IMR-90 (cell line): ENCODE measurements at regions not wholly inside any gene's neighbourhood (a gene's known extent, or its start where the extent isn't known, plus 50 kb on each side); places are given as distances from the start of the nearest gene placed in this dataset.

Source experiments
- ATAC-seq: fragments of 200-7000 bp; cut with Tn5 transposase; 2 replicates; pipeline ENCODE4 v1.9.1; 2020; ENCODE audit warnings: low read depth, mild to moderate bottlenecking, moderate library complexity
- BruUV-seq: library from RNA; stranded (reverse); fragments of 400-500 nt; replicated peaks from 2 replicates; lab custom pipeline; 2021; lab: Mats Ljungman, UMichigan
- CTCF ChIA-PET: fragments of 300-600 bp; formaldehyde crosslinking; extraction: SDS; loops from one replicate; lab custom pipeline; 2021; ENCODE audit warnings: antibody characterized with exemption; lab: Yijun Ruan, JAX
- POLR2A ChIA-PET: fragments of 300-600 bp; sonication (Branson Sonifier 250); formaldehyde crosslinking; loops from one replicate; lab custom pipeline; 2022; ENCODE audit warnings: antibody characterized with exemption; ENCODE audit not compliant: unreplicated experiment; lab: Charles Lee
- DNase-seq: peaks from one replicate; pipeline ENCODE4 v3.0.0; 2013
- H2AFZ ChIP-seq: replicated peaks from 2 replicates; pipeline ENCODE3; 2013; ENCODE audit warnings: low read length, mild to moderate bottlenecking; ENCODE audit not compliant: poor library complexity
- H2AK5ac ChIP-seq: 2 replicates; pipeline ENCODE4 v1.6.1; 2013; ENCODE audit warnings: low read depth, low read length, inconsistent platforms
- H2AK9ac ChIP-seq: replicated peaks from 2 replicates; pipeline ENCODE3; 2013; ENCODE audit warnings: mild to moderate bottlenecking, low read depth, low read length, moderate library complexity; ENCODE audit not compliant: poor library complexity
- H2BK120ac ChIP-seq: 2 replicates; pipeline ENCODE4 v1.6.1; 2013; ENCODE audit warnings: low read depth, low read length, inconsistent platforms
- H2BK15ac ChIP-seq: 3 replicates; pipeline ENCODE4 v1.6.1; 2013; ENCODE audit warnings: low read depth, low read length, inconsistent platforms
- H2BK20ac ChIP-seq: 2 replicates; pipeline ENCODE4 v1.6.1; 2013; ENCODE audit warnings: low read depth, mild to moderate bottlenecking, inconsistent platforms, low read length, moderate library complexity
- H2BK5ac ChIP-seq: 2 replicates; pipeline ENCODE4 v1.6.1; 2013; ENCODE audit warnings: mild to moderate bottlenecking, low read depth, low read length, inconsistent platforms; ENCODE audit not compliant: poor library complexity, severe bottlenecking
- H3K14ac ChIP-seq: replicated peaks from 2 replicates; pipeline ENCODE4 v1.6.1; 2013; ENCODE audit warnings: low read depth, low read length, inconsistent platforms
- H3K18ac ChIP-seq: 2 replicates; pipeline ENCODE4 v1.6.1; 2013; ENCODE audit warnings: low read depth, low read length, control low read depth
- H3K23ac ChIP-seq: 2 replicates; pipeline ENCODE4 v1.6.1; 2013; ENCODE audit warnings: low read depth, low read length, inconsistent platforms
- H3K27ac ChIP-seq: 2 replicates; pipeline ENCODE4 v1.5.1; 2013; ENCODE audit warnings: mild to moderate bottlenecking, control low read depth, low read length; ENCODE audit not compliant: insufficient read depth
- H3K27me3 ChIP-seq: 2 replicates; pipeline ENCODE4 v1.6.1; 2013; ENCODE audit warnings: low read length; ENCODE audit not compliant: control insufficient read depth, insufficient read depth
- H3K36me3 ChIP-seq: 2 replicates; pipeline ENCODE4 v1.6.1; 2013; ENCODE audit warnings: low read length, mixed read lengths; ENCODE audit not compliant: control insufficient read depth, insufficient read depth
- H3K4ac ChIP-seq: 2 replicates; pipeline ENCODE4 v1.6.1; 2013; ENCODE audit warnings: low read depth, low read length, inconsistent platforms
- H3K4me1 ChIP-seq: 2 replicates; pipeline ENCODE4 v1.6.1; 2013; ENCODE audit warnings: low read length, mixed read lengths; ENCODE audit not compliant: control insufficient read depth, insufficient read depth
- H3K4me2 ChIP-seq: 2 replicates; pipeline ENCODE4 v1.6.1; 2013; ENCODE audit warnings: low read depth, mild to moderate bottlenecking, control low read depth, low read length, moderate library complexity
- H3K4me3 ChIP-seq: 2 replicates; pipeline ENCODE4 v1.5.1; 2013; ENCODE audit warnings: low read depth, mild to moderate bottlenecking, control low read depth, low read length, moderate library complexity; ENCODE audit not compliant: insufficient read depth
- H3K56ac ChIP-seq: 2 replicates; pipeline ENCODE4 v1.6.1; 2013; ENCODE audit warnings: low read length, inconsistent platforms; ENCODE audit not compliant: insufficient read depth; ENCODE audit errors: extremely low read depth
- H3K79me1 ChIP-seq, 2 experiments: 2 replicates each; pipeline ENCODE4 v1.6.1; 2013; ENCODE audit warnings: low read length in 2 of 2, inconsistent platforms in 1 of 2, low read depth in 1 of 2
- H3K9ac ChIP-seq: 2 replicates; pipeline ENCODE4 v1.6.1; 2013; ENCODE audit warnings: low read depth, low read length, control low read depth
- H3K9me1 ChIP-seq: 2 replicates; pipeline ENCODE4 v1.6.1; 2013; ENCODE audit warnings: low read length, inconsistent platforms; ENCODE audit not compliant: insufficient read depth
- H3K9me3 ChIP-seq: 2 replicates; pipeline ENCODE4 v1.6.1; 2013; ENCODE audit warnings: low read length; ENCODE audit not compliant: control insufficient read depth, insufficient read depth
- H4K20me1 ChIP-seq: 2 replicates; pipeline ENCODE4 v1.6.1; 2013; ENCODE audit warnings: low read length, inconsistent platforms; ENCODE audit not compliant: insufficient read depth
- H4K5ac ChIP-seq: 2 replicates; pipeline ENCODE4 v1.6.1; 2013; ENCODE audit warnings: mild to moderate bottlenecking, low read depth, low read length, control low read depth
- H4K8ac ChIP-seq, 2 experiments: 2 replicates each; pipeline ENCODE4 v1.6.1; 2013; ENCODE audit warnings: low read depth in 2 of 2, low read length in 2 of 2, control low read depth in 1 of 2, inconsistent platforms in 1 of 2
- H4K91ac ChIP-seq: 2 replicates; pipeline ENCODE4 v1.6.1; 2013; ENCODE audit warnings: low read depth, low read length, inconsistent platforms; ENCODE audit not compliant: insufficient read depth
- CHD1 ChIP-seq: IDR thresholded peaks from 2 replicates; pipeline ENCODE4 v1.6.1; 2012; ENCODE audit warnings: low read depth, low read length, improper control_type of control experiment
- MAZ ChIP-seq: IDR thresholded peaks from 2 replicates; pipeline ENCODE4 v1.6.1; 2012; ENCODE audit warnings: low read depth, mild to moderate bottlenecking, low read length, improper control_type of control experiment, moderate library complexity, borderline replicate concordance
- MXI1 ChIP-seq: IDR thresholded peaks from 2 replicates; pipeline ENCODE4 v1.6.1; 2012; ENCODE audit warnings: low read depth, mild to moderate bottlenecking, low read length, moderate library complexity, borderline replicate concordance
- NFE2L2 ChIP-seq: fragments of 150-350 bp; IDR thresholded peaks from 2 replicates; pipeline ENCODE4 v1.6.1; 2016; ENCODE audit warnings: low read depth, mild to moderate bottlenecking, low read length
- POLR2A ChIP-seq: IDR thresholded peaks from 2 replicates; pipeline ENCODE4 v1.6.1; 2012; ENCODE audit warnings: mild to moderate bottlenecking, low read depth, low read length
- RAD21 ChIP-seq: IDR thresholded peaks from 2 replicates; pipeline ENCODE4 v1.6.1; 2012; ENCODE audit warnings: low read length, improper control_type of control experiment
- RCOR1 ChIP-seq: IDR thresholded peaks from 2 replicates; pipeline ENCODE4 v1.6.1; 2012; ENCODE audit warnings: mild to moderate bottlenecking, low read length, improper control_type of control experiment; ENCODE audit not compliant: insufficient replicate concordance
- RFX5 ChIP-seq: IDR thresholded peaks from 2 replicates; pipeline ENCODE4 v1.8.0; 2012; ENCODE audit warnings: low read depth, mild to moderate bottlenecking, low read length, moderate library complexity
- SMC3 ChIP-seq: fragments of 150-350 bp; IDR thresholded peaks from 2 replicates; pipeline ENCODE4 v1.6.1; 2016; ENCODE audit warnings: low read depth, mild to moderate bottlenecking, antibody characterized with exemption, low read length, moderate library complexity
- WGBS, 2 experiments: methylation state at CpG; one replicate each; pipeline versions ENCODE4 v1.1.5 to v1.1.7; 2013; ENCODE audit warnings: missing lambda C conversion rate in 2 of 2; ENCODE audit not compliant: insufficient read length in 1 of 2; ENCODE audit errors: extremely low coverage in 2 of 2; 5-methylcytosine and 5-hydroxymethylcytosine counted together
- dilution Hi-C: fragments of 300-500 bp; cut with HindIII; formaldehyde crosslinking; loops from one replicate; pipeline ENCODE4 v1.14.3; 2018; ENCODE audit warnings: low sequenced_read_pairs; ENCODE audit not compliant: unreplicated experiment
- in situ Hi-C: fragments of 300-500 bp; cut with MboI; formaldehyde crosslinking; loops from 3 replicates; pipeline ENCODE4 v1.14.3; 2019; ENCODE audit warnings: low sequenced_read_pairs, inconsistent platforms, mixed read lengths
- intact Hi-C: fragments of 100-400 bp; cut with micrococcal nuclease; formaldehyde crosslinking; loops from 2 replicates; pipeline ENCODE4 v1.10.0; 2022
- TF ChIP-seq, protein P1 (sequence below): fragments of 150-350 bp; IDR thresholded peaks from 2 replicates; pipeline ENCODE4 v1.6.1; 2016; ENCODE audit warnings: low read depth, mild to moderate bottlenecking, low read length, moderate library complexity, borderline replicate concordance
- TF ChIP-seq, protein P2 (sequence below): fragments of 150-350 bp; IDR thresholded peaks from 2 replicates; pipeline ENCODE4 v1.6.1; 2017; ENCODE audit warnings: mild to moderate bottlenecking, antibody characterized with exemption, low read length, low read depth

DNA sequence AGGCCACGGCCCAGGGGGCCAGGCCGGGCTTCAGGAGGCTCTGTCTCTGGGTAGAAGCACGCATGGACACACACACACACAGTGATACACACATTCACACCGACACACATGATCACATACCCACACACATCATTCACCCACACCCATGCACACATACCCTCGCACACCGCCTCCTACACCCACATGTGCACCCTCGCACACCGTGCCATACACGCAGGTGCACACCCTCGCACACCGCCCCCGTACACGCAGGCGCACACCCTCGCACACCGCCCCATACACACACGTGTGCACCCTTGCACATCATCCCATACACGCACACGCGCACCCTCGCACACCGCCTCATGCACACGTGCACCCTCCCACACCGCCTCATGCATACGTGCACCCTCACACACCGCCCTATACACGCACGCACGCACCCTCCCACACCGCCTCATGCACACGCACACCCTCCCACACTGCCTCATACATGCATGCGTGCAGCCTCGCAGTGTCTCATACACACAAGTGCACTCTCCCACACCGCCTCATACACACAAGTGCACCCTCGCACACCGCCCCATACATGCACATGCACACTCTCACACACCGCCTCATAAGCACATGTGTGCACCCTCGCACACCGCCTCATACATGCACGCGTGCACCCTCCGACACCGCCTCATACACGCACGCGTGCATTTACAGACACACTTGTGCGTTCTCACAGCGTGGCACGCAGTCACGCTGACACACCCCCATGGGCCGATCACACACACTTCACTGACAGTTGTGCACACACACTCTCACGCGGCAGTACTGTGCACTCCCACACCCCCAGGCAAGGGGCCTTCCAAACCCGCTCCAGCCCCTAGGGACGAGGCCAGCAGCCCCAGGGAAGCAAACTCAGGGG lies 128.1 kb downstream of the SIK1 start:
- H2BK15ac ChIP-seq = no peak overlapping the region
- H4K8ac ChIP-seq = no peak overlapping the region
- H2AK9ac ChIP-seq = no peak overlapping the region
- H4K5ac ChIP-seq = no peak overlapping the region
- no peak overlapping the region for H3K4me3 ChIP-seq
- no peaks in the 10 kb centered on the region for H4K20me1 ChIP-seq
- H3K36me3 ChIP-seq = no peaks in the 10 kb centered on the region
- H2BK5ac ChIP-seq = no peak overlapping the region
- BruUV-seq = no TSS peak
- no peaks in the 10 kb centered on the region for H3K79me1 ChIP-seq
- no peak overlapping the region for H2AK5ac ChIP-seq
- no peak overlapping the region for H3K9ac ChIP-seq
- H3K23ac ChIP-seq = no peak overlapping the region
- no peak overlapping the region for H2BK120ac ChIP-seq
- no peak overlapping the region for H2BK20ac ChIP-seq
- intact Hi-C loops (no loop called here), in situ Hi-C loops (no loop called here), dilution Hi-C loops (no loop called here)
- H3K4me2 ChIP-seq = no peak overlapping the region
- no peak overlapping the region for H2AFZ ChIP-seq
- no peak overlapping the region for H3K4ac ChIP-seq
- ChIA-PET POLR2A (no interaction called here), CTCF (no interaction called here)
- no peak overlapping the region for H3K18ac ChIP-seq
- H3K56ac ChIP-seq = no peak overlapping the region
- TF ChIP-seq CHD1 (no peak), RAD21 (no peak), RFX5 (no peak), MXI1 (no peak), NFE2L2 (no peak), POLR2A (no peak), SMC3 (no peak), RCOR1 (no peak), MAZ (no peak)
- TF ChIP-seq, protein P1, sequence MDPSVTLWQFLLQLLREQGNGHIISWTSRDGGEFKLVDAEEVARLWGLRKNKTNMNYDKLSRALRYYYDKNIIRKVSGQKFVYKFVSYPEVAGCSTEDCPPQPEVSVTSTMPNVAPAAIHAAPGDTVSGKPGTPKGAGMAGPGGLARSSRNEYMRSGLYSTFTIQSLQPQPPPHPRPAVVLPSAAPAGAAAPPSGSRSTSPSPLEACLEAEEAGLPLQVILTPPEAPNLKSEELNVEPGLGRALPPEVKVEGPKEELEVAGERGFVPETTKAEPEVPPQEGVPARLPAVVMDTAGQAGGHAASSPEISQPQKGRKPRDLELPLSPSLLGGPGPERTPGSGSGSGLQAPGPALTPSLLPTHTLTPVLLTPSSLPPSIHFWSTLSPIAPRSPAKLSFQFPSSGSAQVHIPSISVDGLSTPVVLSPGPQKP = no peak
- TF ChIP-seq, protein P2, sequence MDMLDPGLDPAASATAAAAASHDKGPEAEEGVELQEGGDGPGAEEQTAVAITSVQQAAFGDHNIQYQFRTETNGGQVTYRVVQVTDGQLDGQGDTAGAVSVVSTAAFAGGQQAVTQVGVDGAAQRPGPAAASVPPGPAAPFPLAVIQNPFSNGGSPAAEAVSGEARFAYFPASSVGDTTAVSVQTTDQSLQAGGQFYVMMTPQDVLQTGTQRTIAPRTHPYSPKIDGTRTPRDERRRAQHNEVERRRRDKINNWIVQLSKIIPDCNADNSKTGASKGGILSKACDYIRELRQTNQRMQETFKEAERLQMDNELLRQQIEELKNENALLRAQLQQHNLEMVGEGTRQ = no peak
- no peak overlapping the region for H3K14ac ChIP-seq
- no peak for ATAC-seq
- H3K4me1 ChIP-seq = no peaks in the 10 kb centered on the region
- no peak overlapping the region for H4K91ac ChIP-seq
- no peak for DNase-seq
- H3K9me1 ChIP-seq = no peaks in the 10 kb centered on the region
- 89% methylated on average over 40 of the region's 55 CpGs; no CpG with 5 or more reads in 1 of the 2 experiments for whole genome bisulfite sequencing, 2 experiments
- peaks cover 31% of the 10 kb centered on the region for H3K27me3 ChIP-seq
- peaks cover 8% of the 10 kb centered on the region for H3K9me3 ChIP-seq
- no peak overlapping the region for H3K27ac ChIP-seq
